ENCODE measurements at regions not wholly inside any gene's neighbourhood (a gene's known extent, or its start where the extent isn't known, plus 50 kb on each side); places are given as distances from the start of the nearest gene placed in this dataset.

DNA sequence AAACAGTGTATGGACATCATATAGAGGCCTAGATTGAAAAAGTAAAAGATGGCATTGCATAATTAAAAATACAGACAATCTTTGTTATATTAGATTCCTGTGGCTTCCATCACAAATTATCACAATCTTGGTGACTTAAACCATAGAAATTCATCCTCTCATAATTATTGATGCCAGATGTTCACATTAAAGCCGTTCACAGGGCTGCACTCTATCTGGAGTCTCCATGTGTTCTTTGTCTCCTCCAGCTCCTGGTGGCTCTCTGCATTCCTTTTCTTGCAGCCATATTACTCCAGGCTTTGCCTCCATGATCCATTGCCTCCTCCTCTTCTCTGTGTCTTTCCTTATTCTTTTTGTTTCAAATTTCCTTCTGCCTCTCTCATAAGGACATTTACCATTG lies 875.7 kb upstream of the USP15 start:
- no peaks in the 10 kb centered on the region for H3K36me3 Mint-ChIP-seq
- no peak overlapping the region for H3K4me3 Mint-ChIP-seq
- no peaks in the 10 kb centered on the region for H3K4me1 Mint-ChIP-seq (ENCODE audit: low read depth)
- no peak overlapping the region for H3K27ac Mint-ChIP-seq
- H3K27me3 Mint-ChIP-seq = no peaks in the 10 kb centered on the region
- peaks cover 2% of the 10 kb centered on the region for H3K9me3 Mint-ChIP-seq (ENCODE audit: low read depth)

DNA sequence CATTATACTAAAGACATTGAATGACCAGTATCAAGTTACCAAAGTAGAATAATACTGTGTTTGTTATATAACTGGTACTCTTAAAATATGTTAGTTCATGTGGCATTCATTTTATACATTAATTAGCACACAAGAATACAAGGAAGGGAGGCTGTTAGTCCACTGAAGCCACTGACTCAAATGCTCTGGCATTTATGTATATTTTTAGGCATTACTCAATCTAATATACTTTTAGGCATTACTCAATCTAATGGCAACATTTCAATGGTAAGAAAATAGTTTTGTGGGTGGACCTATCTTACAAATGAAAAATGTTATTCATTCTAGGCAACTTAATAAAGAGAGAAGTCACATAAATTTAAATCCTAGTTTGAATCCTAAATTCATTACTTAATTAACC lies 874.4 kb upstream of the USP15 start:
- Mint-ChIP-seq H3K36me3 (no peaks in the 10 kb centered on the region), H3K27ac (no peak overlapping the region), H3K4me1 (ENCODE audit: low read depth) (no peaks in the 10 kb centered on the region), H3K4me3 (no peak overlapping the region), H3K9me3 (ENCODE audit: low read depth) (peaks cover 5% of the 10 kb centered on the region), H3K27me3 (no peaks in the 10 kb centered on the region)

GRCh38 chr12:61397668-61398067 lies 862.5 kb upstream of the USP15 start:
- Mint-ChIP-seq H3K9me3 (ENCODE audit: low read depth) (peaks cover 13% of the 10 kb centered on the region), H3K27ac (no peak overlapping the region), H3K36me3 (no peaks in the 10 kb centered on the region), H3K27me3 (no peaks in the 10 kb centered on the region), H3K4me1 (ENCODE audit: low read depth) (no peaks in the 10 kb centered on the region), H3K4me3 (no peak overlapping the region)

DNA sequence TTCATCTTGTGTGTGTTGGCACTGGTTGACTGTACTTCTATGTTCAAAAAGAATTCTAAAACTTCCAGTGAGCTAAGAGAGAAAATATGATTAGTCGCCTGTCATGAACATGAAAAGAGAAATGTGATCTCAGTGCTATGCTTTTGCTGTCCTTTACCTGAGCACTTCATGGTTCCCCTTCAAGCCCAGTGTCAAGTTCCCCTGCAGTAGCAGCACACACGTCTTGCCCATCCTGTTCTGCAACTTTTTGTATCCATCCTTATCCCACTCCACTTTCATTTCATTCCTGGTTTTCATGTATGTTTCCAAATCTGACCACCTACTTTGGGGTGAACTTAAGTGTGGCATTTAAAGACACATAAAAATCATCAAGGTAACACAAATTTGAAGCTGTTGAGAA lies 848.0 kb upstream of the USP15 start:
- H3K4me1 Mint-ChIP-seq (ENCODE audit: low read depth) = no peaks in the 10 kb centered on the region
- H3K27ac Mint-ChIP-seq = no peak overlapping the region
- peaks cover 27% of the 10 kb centered on the region for H3K9me3 Mint-ChIP-seq (ENCODE audit: low read depth)
- H3K4me3 Mint-ChIP-seq = no peak overlapping the region
- no peaks in the 10 kb centered on the region for H3K27me3 Mint-ChIP-seq
- no peaks in the 10 kb centered on the region for H3K36me3 Mint-ChIP-seq

DNA sequence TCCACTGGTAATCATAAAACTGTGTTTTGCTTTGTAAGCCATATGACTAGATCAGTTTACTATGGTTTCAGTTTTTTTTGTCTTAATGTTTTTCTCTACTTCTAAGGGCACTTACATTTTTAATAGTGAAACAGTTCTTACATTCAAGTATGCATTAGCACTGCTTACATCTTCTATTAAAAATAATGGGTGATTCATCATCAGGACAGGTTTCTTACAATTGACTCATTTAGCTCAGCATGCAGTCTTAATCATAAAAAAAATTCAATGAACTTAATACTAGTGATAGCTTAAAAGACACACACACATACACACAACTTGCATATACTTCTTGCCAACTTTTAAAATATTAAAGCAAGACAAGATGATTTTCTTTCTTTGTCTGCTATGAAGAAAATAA lies 845.7 kb upstream of the USP15 start:
- Mint-ChIP-seq H3K4me1 (ENCODE audit: low read depth) (no peaks in the 10 kb centered on the region), H3K27me3 (no peaks in the 10 kb centered on the region), H3K4me3 (no peak overlapping the region), H3K9me3 (ENCODE audit: low read depth) (peaks cover 17% of the 10 kb centered on the region), H3K36me3 (no peaks in the 10 kb centered on the region), H3K27ac (no peak overlapping the region)

GRCh38 chr12:61422786-61423185 lies 837.4 kb upstream of the USP15 start:
- H3K4me1 Mint-ChIP-seq (ENCODE audit: low read depth) = no peaks in the 10 kb centered on the region
- H3K9me3 Mint-ChIP-seq (ENCODE audit: low read depth) = peaks cover 5% of the 10 kb centered on the region
- no peak overlapping the region for H3K27ac Mint-ChIP-seq
- no peaks in the 10 kb centered on the region for H3K36me3 Mint-ChIP-seq
- no peaks in the 10 kb centered on the region for H3K27me3 Mint-ChIP-seq
- H3K4me3 Mint-ChIP-seq = no peak overlapping the region

GRCh38 chr12:61452076-61452475 lies 808.1 kb upstream of the USP15 start:
- Mint-ChIP-seq H3K4me3 (no peak overlapping the region), H3K27ac (no peak overlapping the region), H3K27me3 (no peaks in the 10 kb centered on the region), H3K4me1 (ENCODE audit: low read depth) (no peaks in the 10 kb centered on the region), H3K36me3 (no peaks in the 10 kb centered on the region), H3K9me3 (ENCODE audit: low read depth) (peaks cover 3% of the 10 kb centered on the region)

DNA sequence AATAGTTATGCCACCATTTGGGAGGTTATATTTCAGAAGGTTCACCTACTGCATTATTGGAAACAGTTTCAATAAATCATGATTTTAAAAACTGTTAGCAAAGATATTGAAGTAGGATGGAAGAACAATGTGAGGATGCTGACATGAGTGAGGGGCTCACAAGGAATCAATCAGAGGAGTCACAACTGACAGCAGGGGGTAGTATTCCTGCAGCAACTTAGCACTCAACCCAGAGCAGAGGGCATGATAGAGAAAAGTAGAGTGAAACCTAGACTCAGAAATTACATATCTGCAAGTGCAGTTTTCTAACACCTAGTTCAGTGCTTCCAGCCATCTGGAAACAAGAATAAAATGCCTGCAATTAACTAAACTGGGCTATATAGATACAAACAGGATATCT lies 772.5 kb upstream of the USP15 start:
- no peaks in the 10 kb centered on the region for H3K36me3 Mint-ChIP-seq
- H3K27ac Mint-ChIP-seq = no peak overlapping the region
- H3K27me3 Mint-ChIP-seq = no peaks in the 10 kb centered on the region
- H3K4me3 Mint-ChIP-seq = no peak overlapping the region
- peaks cover 9% of the 10 kb centered on the region for H3K9me3 Mint-ChIP-seq (ENCODE audit: low read depth)
- no peaks in the 10 kb centered on the region for H3K4me1 Mint-ChIP-seq (ENCODE audit: low read depth)

DNA sequence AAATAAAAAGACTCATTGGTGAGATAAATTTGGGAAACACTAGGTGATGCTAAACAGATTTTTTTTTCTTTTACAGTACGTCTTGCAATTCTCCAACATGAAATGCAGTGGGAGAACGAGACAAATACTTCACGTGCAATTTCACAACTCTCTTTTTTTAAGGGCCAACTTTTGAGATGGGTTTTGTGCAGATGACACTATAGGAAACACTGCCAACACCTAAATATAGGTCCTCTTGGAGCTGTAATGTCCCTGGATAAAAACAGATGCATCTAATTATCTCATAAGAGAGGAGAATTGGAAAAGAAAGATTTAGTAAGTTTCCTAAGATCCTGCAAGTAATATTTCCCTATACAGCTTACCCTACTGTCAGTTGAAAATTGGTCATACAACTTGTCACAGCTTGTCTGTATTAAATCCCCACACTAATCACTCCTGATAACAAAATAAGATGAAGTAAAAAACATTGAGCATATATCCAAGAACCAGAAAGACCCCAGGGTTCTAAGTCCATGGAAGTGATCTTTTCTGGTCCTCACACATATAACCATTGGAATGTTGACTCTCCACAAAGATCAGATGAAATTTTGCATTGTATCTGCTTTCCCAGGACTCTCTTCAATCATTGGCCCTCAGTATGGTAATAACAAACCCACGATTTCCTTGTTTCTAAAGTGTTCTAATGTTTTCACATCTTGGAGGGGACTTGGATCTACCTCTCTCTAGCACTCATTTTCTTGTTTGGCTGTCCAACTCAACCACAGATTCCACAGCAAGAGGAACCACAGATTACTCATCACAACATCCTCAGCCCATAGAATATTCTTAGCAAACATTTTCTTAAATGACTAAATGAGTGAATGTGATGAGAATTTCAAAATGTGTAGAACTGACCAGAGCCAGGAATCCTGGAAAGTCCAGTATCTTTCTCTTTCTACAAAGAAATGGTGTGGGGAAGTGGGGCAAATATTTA lies 769.4 kb upstream of the USP15 start:
- H3K9me3 Mint-ChIP-seq (ENCODE audit: low read depth) = peaks cover 4% of the 10 kb centered on the region
- no peaks in the 10 kb centered on the region for H3K27me3 Mint-ChIP-seq
- no peak overlapping the region for H3K4me3 Mint-ChIP-seq
- H3K4me1 Mint-ChIP-seq (ENCODE audit: low read depth) = no peaks in the 10 kb centered on the region
- no peak overlapping the region for H3K27ac Mint-ChIP-seq
- no peaks in the 10 kb centered on the region for H3K36me3 Mint-ChIP-seq

DNA sequence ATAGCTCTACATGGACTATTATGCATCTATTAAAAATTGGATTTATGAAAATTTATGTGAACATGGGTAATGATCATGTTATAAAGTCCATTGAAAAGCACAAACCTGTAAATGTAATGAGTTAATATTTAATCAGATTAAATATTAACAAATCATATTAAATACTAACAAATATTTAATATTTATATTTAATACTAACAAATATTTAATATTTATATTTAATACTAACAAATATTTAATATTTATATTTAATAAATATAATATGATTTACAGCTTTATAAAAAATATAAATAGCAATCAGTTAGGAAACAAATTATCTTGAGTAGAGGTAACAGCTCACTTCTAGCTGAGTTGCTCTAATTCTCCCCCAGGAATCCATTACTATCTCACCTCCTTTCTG lies 758.0 kb upstream of the USP15 start:
- Mint-ChIP-seq H3K27me3 (no peaks in the 10 kb centered on the region), H3K27ac (no peak overlapping the region), H3K9me3 (ENCODE audit: low read depth) (no peaks in the 10 kb centered on the region), H3K36me3 (no peaks in the 10 kb centered on the region), H3K4me3 (no peak overlapping the region), H3K4me1 (ENCODE audit: low read depth) (no peaks in the 10 kb centered on the region)

DNA sequence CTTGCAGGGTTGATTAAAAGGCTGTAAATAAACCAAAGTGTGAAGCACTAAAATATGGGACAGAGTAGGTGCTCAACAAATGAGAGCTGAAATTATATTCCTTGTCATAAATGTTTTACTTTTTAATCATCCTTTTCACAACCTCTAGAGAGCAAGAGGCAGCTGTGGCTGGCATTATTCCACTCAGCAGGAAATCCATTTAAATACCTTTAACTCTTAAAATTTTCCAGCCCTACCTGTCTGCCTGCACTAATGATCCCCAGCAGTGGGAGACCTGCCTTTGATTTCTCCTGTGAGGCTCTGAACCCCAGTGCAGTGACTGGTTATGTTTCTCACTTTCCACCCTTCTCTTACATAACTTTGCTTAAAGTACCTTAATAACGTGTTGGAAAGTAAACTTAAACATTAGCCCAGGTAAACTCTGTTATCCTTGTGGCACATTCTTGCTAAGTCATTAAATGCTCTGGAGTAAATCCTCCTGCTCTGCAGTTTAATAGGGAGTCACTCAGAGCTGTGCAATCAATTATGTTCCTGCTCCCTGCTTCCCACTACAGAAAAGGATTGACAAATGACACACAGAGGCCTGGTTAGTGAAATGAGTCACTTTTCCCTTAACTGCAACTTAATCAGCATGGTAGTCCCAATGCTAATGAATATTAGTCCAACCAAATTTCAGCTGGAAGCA lies 755.7 kb upstream of the USP15 start:
- Mint-ChIP-seq H3K27ac (no peak overlapping the region), H3K4me1 (ENCODE audit: low read depth) (no peaks in the 10 kb centered on the region), H3K4me3 (no peak overlapping the region), H3K27me3 (peaks cover under 1% of the 10 kb centered on the region), H3K9me3 (ENCODE audit: low read depth) (no peaks in the 10 kb centered on the region), H3K36me3 (no peaks in the 10 kb centered on the region)

DNA sequence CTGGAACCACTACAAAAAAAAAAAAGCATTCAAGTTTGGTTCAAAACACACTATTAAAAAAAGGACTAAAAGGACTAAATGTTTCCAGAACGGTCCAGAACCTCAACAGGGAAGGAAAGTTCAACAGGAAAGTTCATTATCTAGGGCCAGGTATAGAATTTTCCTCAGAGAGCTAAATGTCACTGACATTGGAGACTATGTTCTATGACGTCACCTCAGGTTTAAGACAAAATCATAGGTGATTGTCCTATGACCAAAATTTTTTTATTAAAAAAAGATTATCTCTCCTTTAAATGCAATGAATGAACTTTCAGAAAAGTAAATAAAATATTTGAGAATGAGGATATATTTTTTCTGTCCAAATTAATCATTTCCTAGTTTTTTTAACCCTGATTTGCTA lies 746.7 kb upstream of the USP15 start:
- Mint-ChIP-seq H3K4me1 (ENCODE audit: low read depth) (no peaks in the 10 kb centered on the region), H3K36me3 (no peaks in the 10 kb centered on the region), H3K27ac (no peak overlapping the region), H3K9me3 (ENCODE audit: low read depth) (no peaks in the 10 kb centered on the region), H3K27me3 (peaks cover 1% of the 10 kb centered on the region), H3K4me3 (no peak overlapping the region)

DNA sequence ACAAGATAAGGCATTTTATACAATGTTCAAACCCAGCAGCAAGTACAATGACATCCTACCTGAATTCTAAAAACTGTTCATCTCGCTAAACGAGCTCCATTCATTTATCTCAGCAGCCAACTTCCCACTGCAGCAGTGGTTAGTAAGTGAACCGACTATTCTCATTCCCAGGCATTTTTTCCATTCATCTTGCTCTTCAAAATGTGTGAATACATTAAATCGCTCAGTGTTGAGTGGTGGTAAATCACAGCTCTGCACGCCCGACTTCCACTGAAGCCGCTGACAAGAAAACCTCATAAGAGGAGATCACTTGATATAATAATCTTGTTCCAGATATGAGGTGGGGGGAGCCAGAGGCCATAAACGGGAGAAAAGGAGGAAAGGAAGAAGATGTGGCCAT lies 746.2 kb upstream of the USP15 start:
- Mint-ChIP-seq H3K27ac (no peak overlapping the region), H3K9me3 (ENCODE audit: low read depth) (no peaks in the 10 kb centered on the region), H3K27me3 (peaks cover 1% of the 10 kb centered on the region), H3K36me3 (no peaks in the 10 kb centered on the region), H3K4me3 (no peak overlapping the region), H3K4me1 (ENCODE audit: low read depth) (no peaks in the 10 kb centered on the region)

- Mint-ChIP-seq H3K27ac (no peak overlapping the region), H3K4me1 (ENCODE audit: low read depth) (no peaks in the 10 kb centered on the region), H3K27me3 (peaks cover 2% of the 10 kb centered on the region), H3K9me3 (ENCODE audit: low read depth) (no peaks in the 10 kb centered on the region), H3K4me3 (no peak overlapping the region), H3K36me3 (no peaks in the 10 kb centered on the region)
Observed at GRCh38 chr12:61521258-61521657, 738.9 kb upstream of the USP15 start.

- H3K9me3 Mint-ChIP-seq (ENCODE audit: low read depth) = no peaks in the 10 kb centered on the region
- H3K4me3 Mint-ChIP-seq = no peak overlapping the region
- H3K36me3 Mint-ChIP-seq = no peaks in the 10 kb centered on the region
- H3K27me3 Mint-ChIP-seq = peaks cover 2% of the 10 kb centered on the region
- H3K27ac Mint-ChIP-seq = no peak overlapping the region
- no peaks in the 10 kb centered on the region for H3K4me1 Mint-ChIP-seq (ENCODE audit: low read depth)
Observed at GRCh38 chr12:61523276-61523992, 736.8 kb upstream of the USP15 start.

Measured in activated naive CD8-positive, alpha-beta T cell (primary cell).